Caco-2 (cell line): ENCODE measurements at regions not wholly inside any gene's neighbourhood (a gene's known extent, or its start where the extent isn't known, plus 50 kb on each side); places are given as distances from the start of the nearest gene placed in this dataset.
"Not testable (repeated sequence)": the region's sequence is repeated elsewhere in the genome, so short reads cannot be mapped to it uniquely, and the experiment has no call there.

Source experiments
- BruUV-seq: library from RNA; stranded (reverse); fragments of 400-500 nt; replicated peaks from 2 replicates; lab custom pipeline; 2021; lab: Mats Ljungman, UMichigan
- CTCF ChIA-PET: fragments of 300-600 bp; sonication (Branson Sonifier 250); formaldehyde crosslinking; loops from one replicate; lab custom pipeline; 2022; ENCODE audit warnings: antibody characterized with exemption; lab: Charles Lee
- POLR2A ChIA-PET: fragments of 300-600 bp; sonication (Branson Sonifier 250); formaldehyde crosslinking; loops from one replicate; lab custom pipeline; 2022; ENCODE audit warnings: antibody characterized with exemption; lab: Charles Lee
- DNase-seq, 2 experiments: peaks; one replicate each; pipeline versions ENCODE4 v3.0.0 to v3.0.0-alpha.2; 2020 to 2022
- H3K27me3 ChIP-seq: replicated peaks from 2 replicates; pipeline ENCODE4 v1.6.0; 2011; ENCODE audit warnings: low read length; ENCODE audit not compliant: control insufficient read depth, insufficient read depth
- H3K36me3 ChIP-seq: 2 replicates; pipeline ENCODE4 v1.5.1; 2011; ENCODE audit warnings: low read length; ENCODE audit not compliant: control insufficient read depth, insufficient read depth
- H3K4me1 ChIP-seq: fragments of 250-450 bp; sonication (Bioruptor Pico); 2 replicates; pipeline ENCODE4 v1.5.1; 2020; ENCODE audit warnings: mild to moderate bottlenecking
- H3K4me3 ChIP-seq: 2 replicates; pipeline ENCODE4 v1.5.1; 2011; ENCODE audit warnings: low read depth, mild to moderate bottlenecking, control low read depth, low read length
- H3K9me3 ChIP-seq: fragments of 250-450 bp; sonication (Bioruptor Pico); 2 replicates; pipeline ENCODE4 v1.5.1; 2020; ENCODE audit warnings: mild to moderate bottlenecking, moderate library complexity
- H3K27ac Mint-ChIP-seq: one replicate; pipeline ENCODE4 v1.8.0; 2022; ENCODE audit warnings: mixed read lengths; ENCODE audit not compliant: unreplicated experiment
- H3K27me3 Mint-ChIP-seq: one replicate; pipeline ENCODE4 v1.8.0; 2022; ENCODE audit warnings: mixed read lengths; ENCODE audit not compliant: insufficient read depth, unreplicated experiment
- H3K36me3 Mint-ChIP-seq: one replicate; pipeline ENCODE4 v1.8.0; 2022; ENCODE audit warnings: mild to moderate bottlenecking, mixed read lengths; ENCODE audit not compliant: insufficient read depth, unreplicated experiment
- H3K4me1 Mint-ChIP-seq: one replicate; pipeline ENCODE4 v1.8.0; 2022; ENCODE audit warnings: low read depth, mixed read lengths; ENCODE audit not compliant: unreplicated experiment
- H3K4me3 Mint-ChIP-seq: one replicate; pipeline ENCODE4 v1.8.0; 2022; ENCODE audit warnings: mild to moderate bottlenecking, moderate library complexity, mixed read lengths; ENCODE audit not compliant: unreplicated experiment
- H3K9me3 Mint-ChIP-seq: one replicate; pipeline ENCODE4 v1.8.0; 2022; ENCODE audit warnings: mixed read lengths; ENCODE audit not compliant: unreplicated experiment
- CTCF ChIP-seq, 2 experiments: fragments of 200-600 bp in 1 of 2; IDR thresholded peaks; 1 replicate in 1 of 2; 2 replicates in 1 of 2; pipeline versions ENCODE4 v1.5.1 to v1.8.0; 2011 to 2022; ENCODE audit warnings: antibody characterized with exemption in 1 of 2, control low read depth in 1 of 2, inconsistent platforms in 1 of 2, low read depth in 1 of 2, low read length in 1 of 2, mild to moderate bottlenecking in 1 of 2, moderate library complexity in 1 of 2; ENCODE audit not compliant: insufficient read depth in 1 of 2, severe bottlenecking in 1 of 2, unreplicated experiment in 1 of 2
- intact Hi-C: fragments of 100-400 bp; cut with micrococcal nuclease; formaldehyde crosslinking; loops from one replicate; pipeline ENCODE4 v1.10.0; 2022; ENCODE audit not compliant: unreplicated experiment

GRCh38 chr1:273772-274171, 177.7 kb downstream of the OR4F29 start:
- CTCF ChIA-PET, H3K4me1 ChIP-seq, H3K4me3 ChIP-seq, H3K4me3 Mint-ChIP-seq, POLR2A ChIA-PET, H3K27me3 Mint-ChIP-seq, H3K36me3 Mint-ChIP-seq, H3K36me3 ChIP-seq, H3K27me3 ChIP-seq, H3K9me3 ChIP-seq, BruUV-seq, H3K4me1 Mint-ChIP-seq, H3K9me3 Mint-ChIP-seq, H3K27ac Mint-ChIP-seq, DNase-seq, intact Hi-C loops: not testable (repeated sequence)

- H3K27me3 Mint-ChIP-seq, CTCF ChIA-PET, H3K27ac Mint-ChIP-seq, BruUV-seq, H3K4me3 ChIP-seq, H3K36me3 Mint-ChIP-seq, intact Hi-C loops, H3K4me3 Mint-ChIP-seq, H3K36me3 ChIP-seq, H3K27me3 ChIP-seq, POLR2A ChIA-PET, H3K9me3 Mint-ChIP-seq, H3K9me3 ChIP-seq, H3K4me1 Mint-ChIP-seq, H3K4me1 ChIP-seq: not testable (repeated sequence)
- TF ChIP-seq CTCF (IDR thresholded peaks at IDR 0.05; ENCODE audit: insufficient read depth in 1 of 2, low read depth in 1 of 2, low read length in 1 of 2, severe bottlenecking in 1 of 2, unreplicated experiment in 1 of 2), result peak; percentile 68 to 81
- DNase-seq, result peak; percentile 86 to 91
Observed at GRCh38 chr1:267815-268214, 183.7 kb downstream of the OR4F29 start.
